HG02938 (cell line): ENCODE measurements at regions not wholly inside any gene's neighbourhood (a gene's known extent, or its start where the extent isn't known, plus 50 kb on each side); places are given as distances from the start of the nearest gene placed in this dataset.

Experiments used
- ATAC-seq: cut with Tn5 transposase; IDR thresholded peaks from one replicate; pipeline ENCODE4 v1.9.1; 2021; ENCODE audit warnings: mild to moderate bottlenecking, moderate library complexity; ENCODE audit not compliant: unreplicated experiment

- no peak for ATAC-seq
Measured at GRCh38 chr5:58121391-58121790, 338.5 kb downstream of the PLK2 start.

- no peak for ATAC-seq
Measured at GRCh38 chr5:58117542-58117941, 342.3 kb downstream of the PLK2 start.

- no peak for ATAC-seq
Measured at GRCh38 chr5:58116346-58116745, 343.5 kb downstream of the PLK2 start.

GRCh38 chr5:58115811-58116210 is 344.1 kb downstream of the PLK2 start:
- ATAC-seq = no peak

- ATAC-seq = no peak
Measured at GRCh38 chr5:58114324-58114723, 345.6 kb downstream of the PLK2 start.

GRCh38 chr5:58113172-58113571 is 346.7 kb downstream of the PLK2 start:
- no peak for ATAC-seq

GRCh38 chr5:58108511-58108910 is 351.4 kb downstream of the PLK2 start:
- ATAC-seq = no peak

GRCh38 chr5:58107704-58108103 is 352.2 kb downstream of the PLK2 start:
- ATAC-seq = no peak

GRCh38 chr5:58106754-58107410 is 353.0 kb downstream of the PLK2 start:
- no peak for ATAC-seq

GRCh38 chr5:58105836-58106235 is 354.1 kb downstream of the PLK2 start:
- no peak for ATAC-seq

- ATAC-seq = no peak
Measured at GRCh38 chr5:58099257-58099656, 360.6 kb downstream of the PLK2 start.

- no peak for ATAC-seq
Measured at GRCh38 chr5:58094031-58094430, 365.9 kb downstream of the PLK2 start.

- no peak for ATAC-seq
Measured at GRCh38 chr5:58090704-58091103, 369.2 kb downstream of the PLK2 start.

- ATAC-seq = no peak
Measured at GRCh38 chr5:58088941-58089340, 370.9 kb downstream of the PLK2 start.

GRCh38 chr5:58087905-58088304 is 372.0 kb downstream of the PLK2 start:
- ATAC-seq = no peak

GRCh38 chr5:58087123-58087522 is 372.8 kb downstream of the PLK2 start:
- ATAC-seq = no peak

GRCh38 chr5:58085800-58086199 is 374.1 kb downstream of the PLK2 start:
- ATAC-seq = no peak

- ATAC-seq = no peak
Measured at GRCh38 chr5:58081435-58081834, 378.5 kb downstream of the PLK2 start.

- ATAC-seq = no peak
Measured at GRCh38 chr5:58080573-58080972, 379.3 kb downstream of the PLK2 start.

- ATAC-seq = no peak
Measured at GRCh38 chr5:58077966-58078365, 381.9 kb downstream of the PLK2 start.

GRCh38 chr5:58077416-58077815 is 382.5 kb downstream of the PLK2 start:
- no peak for ATAC-seq

GRCh38 chr5:58076483-58077257 is 383.2 kb downstream of the PLK2 start:
- no peak for ATAC-seq

GRCh38 chr5:58075907-58076306 is 384.0 kb downstream of the PLK2 start:
- no peak for ATAC-seq
